ENCODE measurements at regions not wholly inside any gene's neighbourhood (a gene's known extent, or its start where the extent isn't known, plus 50 kb on each side); places are given as distances from the start of the nearest gene placed in this dataset.

GRCh38 chr7:20506175-20506574, 109.3 kb upstream of the ABCB5 start:
- Histone ChIP-seq H3K27ac (no peak overlapping the region), H3K36me3 (ENCODE audit: low read depth, missing control alignments) (no peaks in the 10 kb centered on the region), H3K9me3 (no peaks in the 10 kb centered on the region), H3K27me3 (no peaks in the 10 kb centered on the region), H3K4me3 (no peak overlapping the region), H3K4me1 (no peaks in the 10 kb centered on the region)
- intact Hi-C loops (cut with DNase I; ENCODE audit: low total_unique reads), result no loop called here
- WGBS, 2 donors, result 89 to 91% methylated on average over 2 of the region's 2 CpGs
- TF ChIP-seq, protein P1, sequence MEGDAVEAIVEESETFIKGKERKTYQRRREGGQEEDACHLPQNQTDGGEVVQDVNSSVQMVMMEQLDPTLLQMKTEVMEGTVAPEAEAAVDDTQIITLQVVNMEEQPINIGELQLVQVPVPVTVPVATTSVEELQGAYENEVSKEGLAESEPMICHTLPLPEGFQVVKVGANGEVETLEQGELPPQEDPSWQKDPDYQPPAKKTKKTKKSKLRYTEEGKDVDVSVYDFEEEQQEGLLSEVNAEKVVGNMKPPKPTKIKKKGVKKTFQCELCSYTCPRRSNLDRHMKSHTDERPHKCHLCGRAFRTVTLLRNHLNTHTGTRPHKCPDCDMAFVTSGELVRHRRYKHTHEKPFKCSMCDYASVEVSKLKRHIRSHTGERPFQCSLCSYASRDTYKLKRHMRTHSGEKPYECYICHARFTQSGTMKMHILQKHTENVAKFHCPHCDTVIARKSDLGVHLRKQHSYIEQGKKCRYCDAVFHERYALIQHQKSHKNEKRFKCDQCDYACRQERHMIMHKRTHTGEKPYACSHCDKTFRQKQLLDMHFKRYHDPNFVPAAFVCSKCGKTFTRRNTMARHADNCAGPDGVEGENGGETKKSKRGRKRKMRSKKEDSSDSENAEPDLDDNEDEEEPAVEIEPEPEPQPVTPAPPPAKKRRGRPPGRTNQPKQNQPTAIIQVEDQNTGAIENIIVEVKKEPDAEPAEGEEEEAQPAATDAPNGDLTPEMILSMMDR (IDR thresholded peaks at IDR 0.05), result no peak
- no peak for TF ChIP-seq POLR2A (IDR thresholded peaks at IDR 0.05)
- no peak for DNase-seq

DNA sequence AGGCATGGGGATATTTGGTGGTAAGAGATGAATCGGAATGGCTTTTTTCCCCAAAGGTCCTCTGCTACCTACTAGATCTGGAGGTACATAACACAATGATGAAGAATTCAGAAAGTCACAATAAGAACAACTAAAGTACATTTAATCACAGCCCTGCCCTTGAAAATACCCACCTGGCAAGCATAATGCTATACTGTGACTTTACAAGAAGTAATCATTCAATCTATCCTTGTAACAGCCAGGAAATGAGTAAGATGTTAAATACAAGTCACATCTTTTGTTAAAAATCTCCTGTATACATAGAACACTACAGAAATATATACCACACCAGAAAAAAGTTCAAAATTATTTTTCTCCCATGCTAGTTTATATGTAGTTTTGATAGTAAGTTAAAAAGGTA, 108.3 kb upstream of the ABCB5 start:
- intact Hi-C loops (cut with DNase I; ENCODE audit: low total_unique reads), result no loop called here

GRCh38 chr7:20508109-20508508, 107.4 kb upstream of the ABCB5 start:
- Histone ChIP-seq H3K4me1 (no peaks in the 10 kb centered on the region), H3K36me3 (ENCODE audit: low read depth, missing control alignments) (no peaks in the 10 kb centered on the region), H3K4me3 (no peak overlapping the region), H3K27me3 (no peaks in the 10 kb centered on the region), H3K27ac (no peak overlapping the region), H3K9me3 (no peaks in the 10 kb centered on the region)
- intact Hi-C loops (cut with DNase I; ENCODE audit: low total_unique reads), result no loop called here
- TF ChIP-seq, protein P1 (IDR thresholded peaks at IDR 0.05), result no peak
- no peak for TF ChIP-seq POLR2A (IDR thresholded peaks at IDR 0.05)
- DNase-seq, result no peak
- 80 to 95% methylated on average over 4 of the region's 4 CpGs for WGBS, 2 donors

More for the DNA sequence above, 108.3 kb upstream of the ABCB5 start:
- no peak for DNase-seq
- H3K4me1 ChIP-seq, result no peaks in the 10 kb centered on the region
- WGBS, 2 donors, result 100% methylated on average over 1 of the region's 1 CpG
- no peak overlapping the region for H3K27ac ChIP-seq
- H3K9me3 ChIP-seq, result no peaks in the 10 kb centered on the region
- H3K27me3 ChIP-seq, result no peaks in the 10 kb centered on the region
- TF ChIP-seq POLR2A (IDR thresholded peaks at IDR 0.05), result no peak
- TF ChIP-seq, protein P1 (IDR thresholded peaks at IDR 0.05), result no peak
- H3K36me3 ChIP-seq (ENCODE audit: low read depth, missing control alignments), result no peaks in the 10 kb centered on the region
- no peak overlapping the region for H3K4me3 ChIP-seq

- no peak for TF ChIP-seq POLR2A (IDR thresholded peaks at IDR 0.05)
- intact Hi-C loops (cut with DNase I; ENCODE audit: low total_unique reads), result no loop called here
- 66 to 84% methylated on average over 4 of the region's 4 CpGs for WGBS, 2 donors
- Histone ChIP-seq H3K4me1 (no peaks in the 10 kb centered on the region), H3K9me3 (no peaks in the 10 kb centered on the region), H3K4me3 (no peak overlapping the region), H3K27ac (no peak overlapping the region), H3K36me3 (ENCODE audit: low read depth, missing control alignments) (no peaks in the 10 kb centered on the region), H3K27me3 (no peaks in the 10 kb centered on the region)
- DNase-seq, result no peak
These were observed 105.4 kb upstream of the ABCB5 start for GRCh38 chr7:20509892-20510572.

DNA sequence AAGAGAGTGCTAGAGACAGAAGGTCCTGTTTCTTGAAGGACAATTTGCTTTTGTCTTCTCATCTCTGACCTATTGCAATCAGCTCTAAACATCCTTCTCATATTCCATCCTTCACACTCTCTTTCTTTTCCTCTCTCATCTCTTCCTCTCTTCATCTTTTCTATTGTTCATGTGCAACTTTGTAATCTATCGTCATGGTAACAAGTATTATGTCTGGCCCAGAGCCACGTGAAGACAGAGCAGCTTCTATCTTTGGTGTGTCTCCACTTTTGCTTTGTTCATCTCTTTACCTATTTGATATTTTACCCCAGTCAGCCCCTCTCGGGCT, 104.9 kb upstream of the ABCB5 start:
- no peak for DNase-seq
- no peak overlapping the region for H3K27ac ChIP-seq

More for the DNA sequence above, 104.9 kb upstream of the ABCB5 start:
- Histone ChIP-seq H3K4me3 (no peak overlapping the region), H3K27me3 (no peaks in the 10 kb centered on the region), H3K9me3 (no peaks in the 10 kb centered on the region), H3K36me3 (ENCODE audit: low read depth, missing control alignments) (no peaks in the 10 kb centered on the region), H3K4me1 (no peaks in the 10 kb centered on the region)
- 55 to 62% methylated on average over 3 of the region's 3 CpGs for WGBS, 2 donors
- intact Hi-C loops (cut with DNase I; ENCODE audit: low total_unique reads), result no loop called here
- TF ChIP-seq, protein P1 (IDR thresholded peaks at IDR 0.05), result no peak
- TF ChIP-seq POLR2A (IDR thresholded peaks at IDR 0.05), result no peak
